Heart left ventricle (tissue), 16 donors: ENCODE measurements at regions not wholly inside any gene's neighbourhood (a gene's known extent, or its start where the extent isn't known, plus 50 kb on each side); places are given as distances from the start of the nearest gene placed in this dataset.

ENCODE experiments used
- ATAC-seq, 4 donors: fragments of 200-7000 bp; cut with Tn5 transposase; one replicate each; pipeline ENCODE4 v1.9.1; 2020 to 2022; ENCODE audit warnings: moderate library complexity in 4 of 4, mild to moderate bottlenecking in 3 of 4, moderate number of reproducible peaks in 1 of 4
- DNase-seq, 5 donors: peaks; one replicate each; pipeline ENCODE4 v3.0.0-alpha.2; 2020
- H3K27ac ChIP-seq, 12 donors: fragments of 200-600 bp; sonication (generic) in 4 of 12; one replicate each; pipeline versions ENCODE4 v1.5.0 to v1.8.0; 2016 to 2022; ENCODE audit warnings: mild to moderate bottlenecking in 2 of 12
- H3K27me3 ChIP-seq, 9 donors: fragments of 200-600 bp; sonication (generic) in 2 of 9; one replicate each; pipeline versions ENCODE4 v1.5.1 to v1.8.0; 2016 to 2022; ENCODE audit warnings: mild to moderate bottlenecking in 3 of 9
- H3K36me3 ChIP-seq, 9 donors: fragments of 200-600 bp; sonication (generic) in 2 of 9; one replicate each; pipeline versions ENCODE4 v1.5.0 to v1.8.0; 2018 to 2022; ENCODE audit warnings: mild to moderate bottlenecking in 2 of 9
- H3K4me1 ChIP-seq, 12 donors: fragments of 200-600 bp; sonication (generic) in 4 of 12; one replicate each; pipeline versions ENCODE4 v1.5.0 to v1.8.0; 2016 to 2022; ENCODE audit warnings: mild to moderate bottlenecking in 3 of 12
- H3K4me3 ChIP-seq, 12 donors: fragments of 200-600 bp; sonication (generic) in 4 of 12; one replicate each; pipeline versions ENCODE4 v1.5.0 to v1.8.0; 2017 to 2022; ENCODE audit warnings: mild to moderate bottlenecking in 9 of 12, moderate library complexity in 4 of 12
- H3K9me3 ChIP-seq, 12 donors: fragments of 200-600 bp; sonication (generic) in 4 of 12; one replicate each; pipeline versions ENCODE4 v1.5.0 to v1.8.0; 2016 to 2022; ENCODE audit warnings: mild to moderate bottlenecking in 1 of 12
- POLR2A ChIP-seq, 2 donors: fragments of 450-650 bp; IDR thresholded peaks; one replicate each; pipeline ENCODE4 v1.6.1; 2017; ENCODE audit warnings: antibody characterized with exemption in 2 of 2, mild to moderate bottlenecking in 2 of 2, moderate library complexity in 2 of 2
- WGBS, 4 donors: extraction: QIAGEN DNeasy Blood & Tissue Kit in 2 of 4; methylation state at CpG; one replicate each; pipeline versions ENCODE4 v1.1.5 to v1.1.7; 2013 to 2018; 5-methylcytosine and 5-hydroxymethylcytosine counted together
- intact Hi-C, 10 donors: fragments of 100-400 bp; cut with DNase I; formaldehyde crosslinking; loops; one replicate each; pipeline versions ENCODE4 v1.11.1 to v1.14.2; 2022
- TF ChIP-seq, protein P1 (sequence below), 12 donors: fragments of 200-600 bp; sonication (generic) in 4 of 12; IDR thresholded peaks; one replicate each; pipeline versions ENCODE4 v1.5.0 to v1.8.0; 2018 to 2022; ENCODE audit warnings: antibody characterized with exemption in 12 of 12, mild to moderate bottlenecking in 5 of 12
- donor health status: ischemic (EF 13 %, LVEDD 7.1; RV severe dilation, severe dysfunction).
- donor health status: healthy with polysubstance abuse.
- donor health status: DM: no; HTN: yes; CAD: no.
- donor health status: DM: no; HTN: no; CAD: no.
- donor health status: ischemic (EF 25% LVEDD 6.9; RV normal size, moderate dysfunction).
- donor health status: ischemic (EF 25% LVEDD 5.7; RV mildly dilated, moderate dysfunction).
- donor health status: healthy.
- donor health status: DM: yes; HTN: yes; CAD: no.
- donor health status: ischemic (EF 35%, LVEDD 5.7; RV mildly dilated, moderate dysfunction).
- donor health status: nonischemic (EF 11% LVEDD 7.7; RV severe dilation, severe dysfunction).
- donor health status: DM: yes; HTN: yes; CAD: no.
- donor health status: PGD.
- donor health status: ischemic (EF 29% LVEDD 5.4; RV normal size, mild dysfunction).
- donor health status: nonischemic (EF 23%, LVEDD 6.1; RV moderate dilation, normal function).

GRCh38 chr7:81074406-81074805 lies 155.6 kb upstream of the SEMA3C start:
- TF ChIP-seq, protein P1, sequence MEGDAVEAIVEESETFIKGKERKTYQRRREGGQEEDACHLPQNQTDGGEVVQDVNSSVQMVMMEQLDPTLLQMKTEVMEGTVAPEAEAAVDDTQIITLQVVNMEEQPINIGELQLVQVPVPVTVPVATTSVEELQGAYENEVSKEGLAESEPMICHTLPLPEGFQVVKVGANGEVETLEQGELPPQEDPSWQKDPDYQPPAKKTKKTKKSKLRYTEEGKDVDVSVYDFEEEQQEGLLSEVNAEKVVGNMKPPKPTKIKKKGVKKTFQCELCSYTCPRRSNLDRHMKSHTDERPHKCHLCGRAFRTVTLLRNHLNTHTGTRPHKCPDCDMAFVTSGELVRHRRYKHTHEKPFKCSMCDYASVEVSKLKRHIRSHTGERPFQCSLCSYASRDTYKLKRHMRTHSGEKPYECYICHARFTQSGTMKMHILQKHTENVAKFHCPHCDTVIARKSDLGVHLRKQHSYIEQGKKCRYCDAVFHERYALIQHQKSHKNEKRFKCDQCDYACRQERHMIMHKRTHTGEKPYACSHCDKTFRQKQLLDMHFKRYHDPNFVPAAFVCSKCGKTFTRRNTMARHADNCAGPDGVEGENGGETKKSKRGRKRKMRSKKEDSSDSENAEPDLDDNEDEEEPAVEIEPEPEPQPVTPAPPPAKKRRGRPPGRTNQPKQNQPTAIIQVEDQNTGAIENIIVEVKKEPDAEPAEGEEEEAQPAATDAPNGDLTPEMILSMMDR (IDR thresholded peaks at IDR 0.05): no peak
- TF ChIP-seq POLR2A (IDR thresholded peaks at IDR 0.05): no peak
- WGBS, 4 donors: 82 to 88% (median 84%) methylated on average over 3 of the region's 3 CpGs
- intact Hi-C loops: no loop called here
- ATAC-seq: no peak
- DNase-seq: no peak
- H3K9me3 ChIP-seq: peaks cover 0 to 12% (median 4%) of the 10 kb centered on the region in 12 donors
- no peak overlapping the region for H3K4me3 ChIP-seq
- no peaks in the 10 kb centered on the region for H3K27me3 ChIP-seq
- no peak overlapping the region for H3K27ac ChIP-seq
- no peaks in the 10 kb centered on the region for H3K36me3 ChIP-seq
- H3K4me1 ChIP-seq: no peaks in the 10 kb centered on the region

GRCh38 chr7:81073931-81074251 lies 155.0 kb upstream of the SEMA3C start:
- TF ChIP-seq POLR2A (IDR thresholded peaks at IDR 0.05): no peak
- TF ChIP-seq, protein P1 (IDR thresholded peaks at IDR 0.05): no peak
- Histone ChIP-seq H3K36me3 (no peaks in the 10 kb centered on the region), H3K27me3 (no peaks in the 10 kb centered on the region), H3K9me3 (peaks cover 0 to 12% (median 4%) of the 10 kb centered on the region in 12 donors), H3K4me1 (no peaks in the 10 kb centered on the region), H3K4me3 (no peak overlapping the region), H3K27ac (no peak overlapping the region)
- WGBS, 4 donors: 50 to 71% (median 66%) methylated on average over 1 of the region's 1 CpG
- ATAC-seq (no peak), DNase-seq (no peak)
- intact Hi-C loops: no loop called here

GRCh38 chr7:81070956-81071355 lies 152.1 kb upstream of the SEMA3C start:
- Histone ChIP-seq H3K27me3 (no peaks in the 10 kb centered on the region), H3K4me3 (no peak overlapping the region), H3K27ac (no peak overlapping the region), H3K36me3 (no peaks in the 10 kb centered on the region), H3K4me1 (no peaks in the 10 kb centered on the region), H3K9me3 (peaks cover 0 to 11% (median 0%) of the 10 kb centered on the region in 12 donors)
- DNase-seq: peak in 1 of 5 donors; percentile 47
- intact Hi-C loops: no loop called here
- no peak for TF ChIP-seq POLR2A (IDR thresholded peaks at IDR 0.05)
- TF ChIP-seq, protein P1 (IDR thresholded peaks at IDR 0.05): no peak
- 87 to 96% (median 90%) methylated on average over 15 to 21 of the region's 21 CpGs for WGBS, 4 donors
- no peak for ATAC-seq

GRCh38 chr7:81066797-81067196 lies 147.9 kb upstream of the SEMA3C start:
- TF ChIP-seq, protein P1 (IDR thresholded peaks at IDR 0.05): no peak
- TF ChIP-seq POLR2A (IDR thresholded peaks at IDR 0.05): no peak
- H3K27ac ChIP-seq: no peak overlapping the region
- H3K4me3 ChIP-seq: no peak overlapping the region
- no peak for ATAC-seq
- no peaks in the 10 kb centered on the region for H3K27me3 ChIP-seq
- no peaks in the 10 kb centered on the region for H3K36me3 ChIP-seq
- peaks cover 0 to 11% (median 0%) of the 10 kb centered on the region in 12 donors for H3K9me3 ChIP-seq
- no peak for DNase-seq
- intact Hi-C loops: loop anchor here in 1 of 10 donors (10.0 kb wide), 1 partner anchor 342 kb away; no protein-coding TSS in a partner anchor
- H3K4me1 ChIP-seq: peaks cover 0 to 30% (median 2%) of the 10 kb centered on the region in 12 donors
